ENCODE measurements at regions not wholly inside any gene's neighbourhood (a gene's known extent, or its start where the extent isn't known, plus 50 kb on each side); places are given as distances from the start of the nearest gene placed in this dataset.

- H3K4me1 Mint-ChIP-seq (ENCODE audit: low read depth) = peaks cover 7% of the 10 kb centered on the region
- H3K9me3 Mint-ChIP-seq = no peaks in the 10 kb centered on the region
- intact Hi-C loops (cut with micrococcal nuclease) = no loop called here
- ChIA-PET CTCF (no interaction called here), POLR2A (no interaction called here)
- no peak overlapping the region for H3K4me3 Mint-ChIP-seq
- DNase-seq = no peak
- ATAC-seq = no peak
- no peaks in the 10 kb centered on the region for H3K27me3 Mint-ChIP-seq
- TF ChIP-seq, protein P1, sequence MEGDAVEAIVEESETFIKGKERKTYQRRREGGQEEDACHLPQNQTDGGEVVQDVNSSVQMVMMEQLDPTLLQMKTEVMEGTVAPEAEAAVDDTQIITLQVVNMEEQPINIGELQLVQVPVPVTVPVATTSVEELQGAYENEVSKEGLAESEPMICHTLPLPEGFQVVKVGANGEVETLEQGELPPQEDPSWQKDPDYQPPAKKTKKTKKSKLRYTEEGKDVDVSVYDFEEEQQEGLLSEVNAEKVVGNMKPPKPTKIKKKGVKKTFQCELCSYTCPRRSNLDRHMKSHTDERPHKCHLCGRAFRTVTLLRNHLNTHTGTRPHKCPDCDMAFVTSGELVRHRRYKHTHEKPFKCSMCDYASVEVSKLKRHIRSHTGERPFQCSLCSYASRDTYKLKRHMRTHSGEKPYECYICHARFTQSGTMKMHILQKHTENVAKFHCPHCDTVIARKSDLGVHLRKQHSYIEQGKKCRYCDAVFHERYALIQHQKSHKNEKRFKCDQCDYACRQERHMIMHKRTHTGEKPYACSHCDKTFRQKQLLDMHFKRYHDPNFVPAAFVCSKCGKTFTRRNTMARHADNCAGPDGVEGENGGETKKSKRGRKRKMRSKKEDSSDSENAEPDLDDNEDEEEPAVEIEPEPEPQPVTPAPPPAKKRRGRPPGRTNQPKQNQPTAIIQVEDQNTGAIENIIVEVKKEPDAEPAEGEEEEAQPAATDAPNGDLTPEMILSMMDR (IDR thresholded peaks at IDR 0.05) = no peak
- H3K36me3 Mint-ChIP-seq (ENCODE audit: low read depth) = no peaks in the 10 kb centered on the region
- no peak overlapping the region for H3K27ac Mint-ChIP-seq
Observed at GRCh38 chr14:105867961-105868599, 341.7 kb downstream of the TMEM121 start.

DNA sequence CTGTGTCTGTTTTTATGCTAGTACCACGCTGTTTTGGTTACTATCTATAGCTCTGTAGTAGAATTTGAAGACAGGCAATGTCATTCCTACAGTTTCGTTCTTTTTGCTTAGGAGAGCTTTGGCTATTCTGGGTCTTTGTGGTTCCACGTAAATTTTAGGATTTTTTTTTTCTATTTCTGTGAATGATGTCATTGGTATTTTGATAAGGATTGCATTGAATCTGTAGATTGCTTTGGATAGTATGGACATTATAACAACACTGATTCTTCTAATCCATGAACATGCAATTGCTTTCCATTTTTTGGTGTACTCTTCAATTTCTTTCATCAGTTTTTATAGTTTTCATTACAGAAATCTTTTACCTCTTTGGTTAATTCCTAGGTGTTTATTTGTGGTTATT, 345.2 kb downstream of the TMEM121 start:
- ATAC-seq (no peak), DNase-seq (no peak)
- Mint-ChIP-seq H3K4me1 (ENCODE audit: low read depth) (no peaks in the 10 kb centered on the region), H3K36me3 (ENCODE audit: low read depth) (no peaks in the 10 kb centered on the region), H3K9me3 (no peaks in the 10 kb centered on the region), H3K27ac (no peak overlapping the region), H3K4me3 (no peak overlapping the region), H3K27me3 (peaks cover 1% of the 10 kb centered on the region)
- TF ChIP-seq, protein P1 (IDR thresholded peaks at IDR 0.05) = no peak
- CTCF ChIA-PET = no interaction called here
- intact Hi-C loops (cut with micrococcal nuclease) = no loop called here
- POLR2A ChIA-PET = no interaction called here

DNA sequence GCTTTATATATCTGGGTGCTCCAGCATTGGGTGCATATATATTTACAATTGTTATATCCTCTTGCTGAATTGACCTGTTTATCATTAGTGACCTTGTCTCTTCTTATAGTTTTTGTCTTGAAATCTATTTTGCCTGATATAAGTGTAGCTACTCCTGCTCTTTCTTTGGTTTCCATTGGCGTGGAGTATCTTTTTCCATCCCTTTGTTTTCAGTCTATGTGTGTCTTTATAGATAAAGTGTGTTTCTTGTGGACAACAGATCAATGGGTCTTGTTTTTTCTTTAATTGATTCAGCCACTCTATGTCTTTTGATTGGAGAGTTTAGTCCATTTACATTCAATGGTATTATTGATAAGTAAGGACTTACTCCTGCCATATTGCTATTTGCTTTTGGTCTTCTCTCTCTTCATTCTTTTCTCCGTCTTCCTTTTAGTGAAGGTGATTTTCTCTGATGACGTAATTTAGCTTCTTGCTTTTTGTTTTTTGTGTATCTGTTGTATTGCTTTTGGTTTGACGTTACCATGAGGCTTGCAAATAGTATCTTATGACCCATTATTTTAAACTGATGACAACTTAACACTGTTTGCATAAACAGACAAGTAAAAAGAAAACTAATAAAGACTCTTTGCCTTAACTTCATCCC, 347.6 kb downstream of the TMEM121 start:
- H3K4me3 Mint-ChIP-seq = no peak overlapping the region
- TF ChIP-seq, protein P1 (IDR thresholded peaks at IDR 0.05) = no peak
- peaks cover 1% of the 10 kb centered on the region for H3K27me3 Mint-ChIP-seq
- no peaks in the 10 kb centered on the region for H3K9me3 Mint-ChIP-seq
- H3K4me1 Mint-ChIP-seq (ENCODE audit: low read depth) = no peaks in the 10 kb centered on the region
- no peak for DNase-seq
- H3K27ac Mint-ChIP-seq = no peak overlapping the region
- ChIA-PET POLR2A (no interaction called here), CTCF (interaction anchor here (1.9 kb wide), 1 partner anchor 12 kb away, joined by 4 read pairs; no protein-coding TSS in a partner anchor)
- no peaks in the 10 kb centered on the region for H3K36me3 Mint-ChIP-seq (ENCODE audit: low read depth)
- ATAC-seq = no peak
- intact Hi-C loops (cut with micrococcal nuclease) = no loop called here

GRCh38 chr14:105876158-105876557, 349.8 kb downstream of the TMEM121 start:
- intact Hi-C loops (cut with micrococcal nuclease) = no loop called here
- Mint-ChIP-seq H3K27me3 (peaks cover 1% of the 10 kb centered on the region), H3K4me3 (no peak overlapping the region), H3K4me1 (ENCODE audit: low read depth) (peaks cover 4% of the 10 kb centered on the region), H3K9me3 (no peaks in the 10 kb centered on the region), H3K27ac (no peak overlapping the region), H3K36me3 (ENCODE audit: low read depth) (no peaks in the 10 kb centered on the region)
- no peak for ATAC-seq
- TF ChIP-seq, protein P1 (IDR thresholded peaks at IDR 0.05) = no peak
- DNase-seq = no peak
- ChIA-PET CTCF (interaction anchor here (0.6 kb wide), 1 partner anchor 69 kb away, joined by 3 read pairs; no protein-coding TSS in a partner anchor), POLR2A (no interaction called here)

DNA sequence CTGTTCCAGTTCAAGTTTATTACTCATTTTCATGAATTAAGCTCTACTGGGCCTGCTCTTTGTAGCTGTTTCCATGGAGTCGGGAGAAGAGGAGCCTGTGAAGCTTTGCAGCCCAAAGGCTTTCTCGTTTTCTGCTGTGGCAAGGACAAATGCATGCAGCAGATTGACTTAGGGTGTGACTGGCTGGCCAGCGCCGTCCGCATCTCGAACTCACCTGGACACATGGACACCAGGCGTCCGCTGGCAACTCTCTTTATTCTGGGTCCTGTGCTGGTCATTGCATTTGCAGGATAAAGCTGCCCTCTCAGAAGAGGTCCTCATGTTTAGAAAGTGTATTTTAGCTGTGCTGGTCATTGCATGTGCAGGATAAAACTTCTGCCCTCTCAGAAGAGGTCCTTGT, 350.4 kb downstream of the TMEM121 start:
- CTCF ChIA-PET = interaction anchor here (0.6 kb wide), 2 partner anchors 68 to 339 kb away, joined by 3 read pairs; no protein-coding TSS in a partner anchor

More for the DNA sequence above, 350.4 kb downstream of the TMEM121 start:
- POLR2A ChIA-PET = no interaction called here
- Mint-ChIP-seq H3K4me3 (no peak overlapping the region), H3K36me3 (ENCODE audit: low read depth) (no peaks in the 10 kb centered on the region), H3K27me3 (peaks cover 1% of the 10 kb centered on the region), H3K4me1 (ENCODE audit: low read depth) (peaks cover 4% of the 10 kb centered on the region), H3K27ac (no peak overlapping the region), H3K9me3 (no peaks in the 10 kb centered on the region)
- intact Hi-C loops (cut with micrococcal nuclease) = no loop called here
- DNase-seq (no peak), ATAC-seq (no peak)
- TF ChIP-seq, protein P1 (IDR thresholded peaks at IDR 0.05) = no peak
